ENCODE measurements at regions not wholly inside any gene's neighbourhood (a gene's known extent, or its start where the extent isn't known, plus 50 kb on each side); places are given as distances from the start of the nearest gene placed in this dataset.

- no peak overlapping the region for H3K4me3 ChIP-seq (replicated peaks in 1 of 3; ENCODE audit: low read depth in 2 of 3, low read length in 3 of 3)
- DNase-seq = no peak
- Mint-ChIP-seq H3K36me3 (no peaks in the 10 kb centered on the region), H3K27ac (no peak overlapping the region), H3K4me3 (no peak overlapping the region), H3K9me3 (peaks cover 0 to 3% (median 0%) of the 10 kb centered on the region in 7 donors), H3K27me3 (ENCODE audit: low read depth in 3 of 3) (peaks cover 0 to 3% (median 0%) of the 10 kb centered on the region in 3 donors), H3K4me1 (peaks cover 8% of the 10 kb centered on the region)
- no peak overlapping the region for H3K27ac ChIP-seq (ENCODE audit: low read depth in 1 of 2, low read length in 2 of 2)
- no peak overlapping the region for H3K9ac ChIP-seq (ENCODE audit: insufficient read depth, low read length, poor library complexity, severe bottlenecking)
- intact Hi-C loops (cut with micrococcal nuclease) = no loop called here
- no peaks in the 10 kb centered on the region for H3K9me3 ChIP-seq (replicated peaks in 1 of 2; ENCODE audit: control insufficient read depth in 1 of 2, insufficient read depth in 1 of 2, low read length in 2 of 2)
- H3K79me2 ChIP-seq (ENCODE audit: insufficient read depth, low read length) = no peaks in the 10 kb centered on the region
- no peak overlapping the region for H3K4me2 ChIP-seq (replicated peaks; ENCODE audit: extremely low read depth, low read length, poor library complexity, severe bottlenecking)
- no peak overlapping the region for H2AFZ ChIP-seq (ENCODE audit: insufficient read depth, low read depth, low read length, poor library complexity, severe bottlenecking)
- no peak for TF ChIP-seq CTCF (IDR thresholded peaks at IDR 0.05)
- peaks cover under 1 to 5% of the 10 kb centered on the region in 2 donors for H3K4me1 ChIP-seq (ENCODE audit: control insufficient read depth in 1 of 2, insufficient read depth in 2 of 2, low read length in 2 of 2)
- 100% methylated on average over 1 of the region's 2 CpGs for WGBS (ENCODE audit: insufficient coverage)
- no peaks in the 10 kb centered on the region for H3K36me3 ChIP-seq (replicated peaks in 1 of 2; ENCODE audit: control insufficient read depth in 1 of 2, insufficient read depth in 2 of 2, low read length in 2 of 2)
- no peaks in the 10 kb centered on the region for H4K20me1 ChIP-seq (ENCODE audit: insufficient read depth, low read length)
- no peaks in the 10 kb centered on the region for H3K27me3 ChIP-seq (ENCODE audit: control insufficient read depth in 2 of 2, insufficient read depth in 2 of 2, low read length in 2 of 2)
Observed at GRCh38 chr12:47343684-47344567, 264.2 kb upstream of the AMIGO2 start.

- Mint-ChIP-seq H3K27me3 (ENCODE audit: low read depth in 3 of 3) (peaks cover 0 to 3% (median 0%) of the 10 kb centered on the region in 3 donors), H3K36me3 (peaks cover 0 to 1% of the 10 kb centered on the region in 2 donors), H3K4me3 (no peak overlapping the region), H3K27ac (no peak overlapping the region), H3K4me1 (no peaks in the 10 kb centered on the region), H3K9me3 (peaks cover 3 to 17% (median 10%) of the 10 kb centered on the region in 7 donors)
- Histone ChIP-seq H3K4me3 (replicated peaks in 1 of 3; ENCODE audit: low read depth in 2 of 3, low read length in 3 of 3) (no peak overlapping the region), H3K9ac (ENCODE audit: insufficient read depth, low read length, poor library complexity, severe bottlenecking) (no peak overlapping the region), H3K36me3 (replicated peaks in 1 of 2; ENCODE audit: control insufficient read depth in 1 of 2, insufficient read depth in 2 of 2, low read length in 2 of 2) (no peaks in the 10 kb centered on the region), H3K4me1 (ENCODE audit: control insufficient read depth in 1 of 2, insufficient read depth in 2 of 2, low read length in 2 of 2) (no peaks in the 10 kb centered on the region), H4K20me1 (ENCODE audit: insufficient read depth, low read length) (no peaks in the 10 kb centered on the region), H2AFZ (ENCODE audit: insufficient read depth, low read depth, low read length, poor library complexity, severe bottlenecking) (no peak overlapping the region), H3K27me3 (ENCODE audit: control insufficient read depth in 2 of 2, insufficient read depth in 2 of 2, low read length in 2 of 2) (no peaks in the 10 kb centered on the region), H3K79me2 (ENCODE audit: insufficient read depth, low read length) (no peaks in the 10 kb centered on the region), H3K4me2 (replicated peaks; ENCODE audit: extremely low read depth, low read length, poor library complexity, severe bottlenecking) (no peak overlapping the region), H3K9me3 (replicated peaks in 1 of 2; ENCODE audit: control insufficient read depth in 1 of 2, insufficient read depth in 1 of 2, low read length in 2 of 2) (no peaks in the 10 kb centered on the region), H3K27ac (ENCODE audit: low read depth in 1 of 2, low read length in 2 of 2) (no peak overlapping the region)
- intact Hi-C loops (cut with micrococcal nuclease) = no loop called here
- 94% methylated on average over 5 of the region's 7 CpGs for WGBS (ENCODE audit: insufficient coverage)
- TF ChIP-seq CTCF (IDR thresholded peaks at IDR 0.05) = no peak
- DNase-seq = no peak
Observed at GRCh38 chr12:47340411-47341015, 260.8 kb upstream of the AMIGO2 start.

Measured in CD14-positive monocyte (primary cell).